ENCODE measurements at regions not wholly inside any gene's neighbourhood (a gene's known extent, or its start where the extent isn't known, plus 50 kb on each side); places are given as distances from the start of the nearest gene placed in this dataset.
"Not testable (repeated sequence)": the region's sequence is repeated elsewhere in the genome, so short reads cannot be mapped to it uniquely, and the experiment has no call there.

DNA sequence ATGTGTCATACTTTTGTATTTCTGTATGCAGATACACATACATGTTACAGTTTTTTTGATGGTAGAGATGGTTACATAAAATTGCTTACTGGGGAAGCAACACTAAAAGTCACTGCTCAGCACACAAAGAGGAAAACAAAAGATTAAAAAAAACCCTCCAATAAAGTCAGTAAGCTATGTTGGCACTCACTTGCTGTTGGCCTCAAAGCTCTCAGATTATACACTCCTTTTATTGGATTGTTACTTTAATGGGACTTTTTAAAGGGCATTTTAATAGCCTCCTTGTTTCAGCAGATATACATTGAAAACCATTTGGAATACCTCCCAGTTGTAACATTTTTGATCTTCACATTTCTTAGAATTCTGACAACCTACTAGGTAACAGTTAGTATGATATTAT, 222.0 kb upstream of the HHIP start:
- Mint-ChIP-seq H3K27me3 (no peaks in the 10 kb centered on the region), H3K4me1 (ENCODE audit: unreplicated experiment) (peaks cover 14% of the 10 kb centered on the region), H3K36me3 (no peaks in the 10 kb centered on the region), H3K9me3 (peaks cover 7% of the 10 kb centered on the region), H3K27ac (no peak overlapping the region), H3K4me3 (no peak overlapping the region)
- DNase-seq (ENCODE audit: extremely low spot score, unreplicated experiment) = no peak
- TF ChIP-seq CTCF (conservative IDR thresholded peaks at IDR 0.05) = no peak

DNA sequence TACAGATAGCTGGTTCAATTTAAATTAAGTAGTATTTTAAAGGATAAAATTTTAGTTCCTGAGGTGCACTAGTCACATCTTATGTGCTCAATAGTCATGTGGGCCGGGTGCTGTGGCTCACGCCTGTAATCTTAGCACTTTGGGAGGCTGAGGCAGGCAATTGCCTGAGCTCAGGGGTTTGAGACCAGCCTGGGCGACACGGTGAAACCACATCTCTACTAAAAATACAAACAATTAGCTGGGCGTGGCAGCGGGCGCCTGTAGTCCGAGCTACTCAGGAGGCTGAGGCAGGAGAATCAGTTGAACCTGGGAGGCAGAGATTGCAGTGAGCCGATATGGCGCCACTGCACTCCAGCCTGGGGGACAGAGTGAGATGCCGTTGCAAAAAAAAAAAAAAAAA, 219.9 kb upstream of the HHIP start:
- DNase-seq (ENCODE audit: extremely low spot score, unreplicated experiment); H3K9me3 Mint-ChIP-seq; H3K27me3 Mint-ChIP-seq; H3K27ac Mint-ChIP-seq; H3K4me3 Mint-ChIP-seq; H3K36me3 Mint-ChIP-seq: not testable (repeated sequence)
- H3K4me1 Mint-ChIP-seq (ENCODE audit: unreplicated experiment) = peaks cover 14% of the 10 kb centered on the region

GRCh38 chr4:144442713-144443112, 203.2 kb upstream of the HHIP start:
- Mint-ChIP-seq H3K36me3 (no peaks in the 10 kb centered on the region), H3K27ac (no peak overlapping the region)

GRCh38 chr4:144449611-144450010, 196.3 kb upstream of the HHIP start:
- Mint-ChIP-seq H3K27ac (no peak overlapping the region), H3K27me3 (no peaks in the 10 kb centered on the region), H3K9me3 (peaks cover 7% of the 10 kb centered on the region), H3K36me3 (no peaks in the 10 kb centered on the region), H3K4me1 (ENCODE audit: unreplicated experiment) (no peaks in the 10 kb centered on the region), H3K4me3 (no peak overlapping the region)
- no peak for DNase-seq (ENCODE audit: extremely low spot score, unreplicated experiment)
- TF ChIP-seq CTCF (conservative IDR thresholded peaks at IDR 0.05) = no peak

More at GRCh38 chr4:144442713-144443112, 203.2 kb upstream of the HHIP start:
- H3K4me1 Mint-ChIP-seq (ENCODE audit: unreplicated experiment) = no peaks in the 10 kb centered on the region
- TF ChIP-seq CTCF (conservative IDR thresholded peaks at IDR 0.05) = no peak
- no peak for DNase-seq (ENCODE audit: extremely low spot score, unreplicated experiment)
- no peaks in the 10 kb centered on the region for H3K27me3 Mint-ChIP-seq
- H3K9me3 Mint-ChIP-seq = peaks cover 6% of the 10 kb centered on the region
- H3K4me3 Mint-ChIP-seq = no peak overlapping the region

DNA sequence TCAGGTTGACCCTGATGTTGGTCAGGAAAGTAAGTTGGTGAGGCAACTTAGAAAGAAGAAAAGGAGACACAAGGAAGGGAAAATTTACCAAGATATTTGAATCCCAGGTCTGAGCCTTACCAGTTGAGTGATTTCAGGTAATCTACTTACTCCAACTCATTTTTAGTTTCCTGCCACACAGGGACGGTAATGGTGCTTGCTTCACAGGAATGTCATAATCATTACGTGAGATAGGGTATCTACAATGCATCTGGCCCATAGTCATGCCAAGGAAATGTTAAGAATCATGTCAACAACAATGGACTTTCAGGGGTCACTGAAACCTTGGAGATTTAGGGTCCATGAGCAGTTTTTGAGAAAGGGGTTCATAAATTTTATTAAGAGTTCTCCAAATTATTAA, 195.4 kb upstream of the HHIP start:
- no peaks in the 10 kb centered on the region for H3K27me3 Mint-ChIP-seq
- TF ChIP-seq CTCF (conservative IDR thresholded peaks at IDR 0.05) = no peak
- H3K4me3 Mint-ChIP-seq = no peak overlapping the region
- H3K27ac Mint-ChIP-seq = no peak overlapping the region
- H3K4me1 Mint-ChIP-seq (ENCODE audit: unreplicated experiment) = no peaks in the 10 kb centered on the region
- H3K36me3 Mint-ChIP-seq = no peaks in the 10 kb centered on the region
- no peak for DNase-seq (ENCODE audit: extremely low spot score, unreplicated experiment)
- H3K9me3 Mint-ChIP-seq = peaks cover 7% of the 10 kb centered on the region

GRCh38 chr4:144451766-144452450, 194.0 kb upstream of the HHIP start:
- DNase-seq (ENCODE audit: extremely low spot score, unreplicated experiment) = no peak
- no peak overlapping the region for H3K4me3 Mint-ChIP-seq
- no peak for TF ChIP-seq CTCF (conservative IDR thresholded peaks at IDR 0.05)
- H3K27ac Mint-ChIP-seq = no peak overlapping the region
- no peaks in the 10 kb centered on the region for H3K27me3 Mint-ChIP-seq
- no peaks in the 10 kb centered on the region for H3K4me1 Mint-ChIP-seq (ENCODE audit: unreplicated experiment)
- peaks cover 7% of the 10 kb centered on the region for H3K9me3 Mint-ChIP-seq
- H3K36me3 Mint-ChIP-seq = no peaks in the 10 kb centered on the region

Measured in type B pancreatic cell (in vitro differentiated cells).